ENCODE measurements at regions not wholly inside any gene's neighbourhood (a gene's known extent, or its start where the extent isn't known, plus 50 kb on each side); places are given as distances from the start of the nearest gene placed in this dataset.

- TF ChIP-seq POLR2A (IDR thresholded peaks at IDR 0.05) (no peak), CTCF (IDR thresholded peaks at IDR 0.05) (no peak)
Observed at GRCh38 chr20:56976336-56976735, 290.1 kb downstream of the BMP7 start.
